HG02623 (cell line): ENCODE measurements at regions not wholly inside any gene's neighbourhood (a gene's known extent, or its start where the extent isn't known, plus 50 kb on each side); places are given as distances from the start of the nearest gene placed in this dataset.
"Not testable (repeated sequence)": the region's sequence is repeated elsewhere in the genome, so short reads cannot be mapped to it uniquely, and the experiment has no call there.

Experiments used
- ATAC-seq: cut with Tn5 transposase; IDR thresholded peaks from one replicate; pipeline ENCODE4 v1.9.1; 2021; ENCODE audit warnings: moderate library complexity; ENCODE audit not compliant: unreplicated experiment

- no peak for ATAC-seq
Observed at GRCh38 chr17:71039391-71039790, 870.1 kb downstream of the KCNJ2 start.

DNA sequence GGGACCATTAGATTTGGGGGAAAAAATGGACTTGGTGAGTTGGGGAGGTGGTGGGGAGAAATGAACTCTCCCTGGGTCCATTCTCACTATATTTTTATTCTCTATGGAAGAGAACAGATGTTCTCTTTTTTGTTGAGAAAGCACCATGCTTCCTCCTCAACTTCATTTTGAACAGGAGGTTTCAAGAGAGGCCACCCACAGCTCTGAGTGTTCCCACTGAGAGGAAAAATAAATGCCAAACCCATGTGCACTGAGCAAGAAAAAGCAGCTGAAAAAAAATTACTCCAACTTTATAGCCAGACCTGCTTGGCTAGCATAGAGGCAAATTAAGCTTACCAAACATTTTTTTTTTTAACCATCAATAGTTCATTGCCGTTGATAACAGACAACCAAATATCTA lies 883.6 kb downstream of the KCNJ2 start:
- no peak for ATAC-seq

DNA sequence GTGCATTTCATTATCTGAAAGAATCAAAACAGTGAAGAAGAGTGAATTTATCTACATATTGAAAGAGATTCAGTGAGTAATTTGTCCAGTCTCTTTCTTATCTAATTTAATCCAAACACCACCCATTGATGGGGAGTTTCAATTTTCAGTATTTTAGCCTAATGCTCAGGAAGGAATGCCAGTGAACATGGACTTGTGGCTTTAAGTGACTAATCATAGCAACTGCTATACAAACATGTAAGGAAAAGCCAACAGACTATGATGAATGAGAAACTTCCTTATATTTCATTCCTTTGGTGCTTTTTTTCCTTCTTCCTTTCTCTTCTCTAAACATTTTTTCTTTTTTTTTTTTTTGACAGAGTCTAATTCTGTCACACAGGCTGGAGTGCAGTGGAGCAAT lies 885.8 kb downstream of the KCNJ2 start:
- no peak for ATAC-seq

- ATAC-seq: no peak
Observed at GRCh38 chr17:71057448-71057847, 888.1 kb downstream of the KCNJ2 start.

GRCh38 chr17:71057938-71058337 lies 888.6 kb downstream of the KCNJ2 start:
- ATAC-seq: no peak

DNA sequence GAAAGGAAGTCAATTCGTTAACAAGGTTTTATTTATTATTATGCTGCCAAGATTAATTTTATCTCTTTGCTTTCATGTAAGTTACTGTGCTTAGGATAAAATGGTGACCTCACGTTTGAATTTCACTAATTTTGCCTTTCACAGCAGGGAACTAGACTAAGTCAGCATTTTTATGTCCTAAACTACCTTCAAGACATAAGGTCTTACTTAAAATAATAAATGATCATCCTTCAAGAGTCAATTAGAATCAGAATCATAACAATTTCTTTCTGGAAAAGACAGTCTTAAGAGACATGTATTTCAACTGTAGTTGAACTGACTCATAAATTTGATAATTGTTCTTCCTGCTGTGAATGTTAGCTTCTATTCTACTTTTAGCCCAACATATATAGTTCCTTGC lies 893.8 kb downstream of the KCNJ2 start:
- ATAC-seq: no peak

DNA sequence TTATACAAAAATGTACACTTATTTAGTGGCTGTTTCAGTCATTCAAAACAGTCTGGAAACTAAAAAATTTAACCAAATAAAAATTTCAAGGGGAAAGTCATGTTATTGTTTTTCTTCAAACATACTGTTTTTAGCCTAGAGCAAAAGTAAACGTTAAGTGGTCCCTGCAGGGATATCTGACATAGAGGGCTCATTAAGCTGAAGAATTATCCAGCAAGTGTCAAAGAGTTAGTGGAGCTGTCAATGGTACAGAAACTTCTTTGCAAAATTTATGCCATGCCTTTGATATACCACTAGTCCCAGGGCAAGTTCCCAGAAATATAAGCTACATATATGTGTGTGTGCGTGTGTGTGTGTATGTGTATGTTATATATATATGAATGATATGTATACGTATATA lies 894.2 kb downstream of the KCNJ2 start:
- no peak for ATAC-seq

- ATAC-seq: no peak
Observed at GRCh38 chr17:71067669-71068407, 898.5 kb downstream of the KCNJ2 start.

- no peak for ATAC-seq
Observed at GRCh38 chr17:71068408-71068750, 899.0 kb downstream of the KCNJ2 start.

DNA sequence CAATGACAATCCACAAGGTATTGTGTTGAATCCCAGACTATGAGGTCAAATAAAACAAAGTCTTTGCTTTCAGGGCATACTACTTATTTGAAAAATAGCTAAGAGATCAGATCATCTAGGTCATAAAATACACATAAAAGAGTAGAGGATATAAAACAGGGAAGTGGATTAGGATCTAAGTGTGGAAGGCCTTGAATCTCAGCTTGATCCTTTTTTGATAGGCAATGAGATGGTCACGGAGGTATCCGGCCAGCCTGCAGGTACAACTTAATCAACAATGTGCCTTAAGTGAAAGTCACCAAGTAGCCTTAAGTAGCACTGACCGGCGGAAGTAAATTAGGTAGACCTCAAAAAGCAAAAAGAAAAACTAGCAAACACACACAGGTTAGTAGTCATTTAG lies 901.7 kb downstream of the KCNJ2 start:
- ATAC-seq: no peak

- ATAC-seq: no peak
Observed at GRCh38 chr17:71071837-71072236, 902.5 kb downstream of the KCNJ2 start.

GRCh38 chr17:71080937-71081336 lies 911.6 kb downstream of the KCNJ2 start:
- no peak for ATAC-seq

DNA sequence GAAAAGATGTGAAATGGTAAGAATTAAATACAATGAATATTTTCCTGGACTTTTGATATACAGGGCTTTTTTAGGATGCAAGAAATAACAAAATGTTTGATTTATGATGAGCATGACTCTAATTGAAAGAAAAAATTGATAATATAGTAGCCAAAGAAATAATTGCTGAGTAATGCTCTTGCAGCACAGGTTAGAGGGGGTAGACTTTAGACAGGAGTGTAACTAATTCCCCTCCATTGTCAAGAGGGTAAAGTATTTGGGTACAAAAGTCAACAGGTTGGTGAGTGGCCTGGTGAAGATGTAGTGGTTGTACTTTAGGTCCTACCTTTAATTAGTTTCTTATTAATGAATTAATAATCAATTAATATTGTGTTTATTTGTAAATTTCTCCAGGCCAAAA lies 912.3 kb downstream of the KCNJ2 start:
- ATAC-seq: no peak

DNA sequence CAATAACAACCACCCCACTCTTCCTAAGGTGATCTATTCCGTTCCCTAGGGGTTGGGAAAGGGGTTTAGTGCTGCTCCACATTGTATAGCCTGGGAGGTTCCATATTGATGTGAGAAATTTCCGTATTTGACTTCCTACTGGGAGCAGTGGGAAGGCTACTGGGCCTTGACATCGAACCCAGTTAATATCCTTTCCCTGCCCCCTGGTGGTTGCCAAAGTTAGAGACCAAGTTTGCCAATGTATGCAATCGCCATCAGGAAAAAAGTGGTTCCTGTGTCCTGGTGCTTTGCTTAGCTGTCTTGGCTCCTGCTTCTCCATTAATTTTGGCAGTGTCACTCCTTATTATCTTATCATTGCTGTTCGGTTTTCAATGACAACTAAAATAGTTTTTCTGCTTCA lies 914.9 kb downstream of the KCNJ2 start:
- ATAC-seq: no peak

DNA sequence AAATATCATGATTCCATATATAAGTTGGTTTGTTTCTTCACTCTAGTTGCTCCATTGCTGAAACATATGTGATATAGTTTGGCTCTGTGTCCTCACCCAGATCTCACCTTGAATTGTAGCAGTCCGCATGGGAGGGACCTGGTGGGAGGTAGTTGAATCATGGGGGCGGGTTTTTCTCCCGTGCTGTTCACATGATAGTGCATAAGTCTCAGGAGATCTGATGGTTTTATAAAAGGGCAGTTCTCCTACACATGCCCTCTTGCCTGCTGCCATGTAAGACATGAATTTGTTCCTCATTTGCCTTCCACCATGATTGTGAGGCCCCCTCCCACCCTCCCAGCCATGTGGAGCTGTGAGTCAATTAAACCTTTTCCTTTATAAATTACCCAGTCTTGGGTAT lies 915.5 kb downstream of the KCNJ2 start:
- ATAC-seq: no peak

DNA sequence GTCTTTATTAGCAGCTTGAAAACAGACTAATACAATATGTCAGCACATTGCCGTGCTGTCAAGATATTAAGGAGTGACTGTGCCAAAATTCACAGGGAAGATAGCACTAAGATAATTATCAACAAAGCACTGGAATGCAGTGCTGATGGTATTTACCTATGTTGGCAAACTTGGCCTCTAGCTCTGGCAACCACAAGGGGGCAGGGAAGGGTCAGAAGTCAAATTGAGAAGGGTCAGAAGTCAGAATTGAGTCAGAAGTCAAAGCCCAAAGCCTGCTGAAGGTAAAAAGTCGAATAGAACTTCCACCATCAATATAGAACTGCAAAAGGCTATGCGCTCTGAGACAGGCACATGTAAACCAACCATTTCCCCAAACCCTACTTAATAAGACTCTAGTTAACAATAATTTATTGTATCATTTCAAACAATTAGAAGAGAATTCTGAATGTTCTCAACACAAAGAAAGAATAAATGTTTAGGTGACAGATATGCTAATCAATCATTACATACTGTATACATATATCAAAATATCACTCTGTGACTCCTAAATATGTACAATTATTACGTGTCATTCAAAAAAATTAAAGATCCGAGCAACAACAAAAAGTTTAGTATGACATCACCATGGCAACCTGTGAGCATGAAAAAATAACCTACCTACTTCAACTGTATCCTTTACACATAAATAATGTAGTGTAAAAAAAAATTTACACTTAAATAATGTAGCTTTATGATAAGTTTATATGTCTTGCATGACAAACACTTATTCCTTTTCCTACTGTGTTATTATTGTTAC lies 916.1 kb downstream of the KCNJ2 start:
- no peak for ATAC-seq

GRCh38 chr17:71089431-71089830 lies 920.1 kb downstream of the KCNJ2 start:
- no peak for ATAC-seq

DNA sequence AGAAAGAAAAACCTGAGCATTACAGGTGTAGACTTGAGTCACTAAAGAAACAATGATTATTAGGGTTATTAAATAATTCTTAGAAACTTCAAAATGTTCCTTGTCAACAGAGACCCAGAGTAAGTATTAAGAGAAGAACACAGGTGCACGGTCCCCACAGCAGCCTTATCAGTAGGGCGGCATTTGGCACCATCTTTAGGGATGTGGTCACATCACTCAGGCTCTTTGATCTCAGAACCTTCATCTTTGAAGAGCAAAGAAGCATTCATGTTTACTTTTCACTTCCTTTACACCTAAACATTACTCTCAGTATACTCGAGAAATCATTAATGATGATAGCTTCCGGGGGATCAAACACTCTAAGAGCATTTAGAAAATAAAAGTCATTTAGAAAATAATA lies 928.7 kb downstream of the KCNJ2 start:
- ATAC-seq: no peak

GRCh38 chr17:71099003-71099714 lies 929.8 kb downstream of the KCNJ2 start:
- ATAC-seq: no peak

DNA sequence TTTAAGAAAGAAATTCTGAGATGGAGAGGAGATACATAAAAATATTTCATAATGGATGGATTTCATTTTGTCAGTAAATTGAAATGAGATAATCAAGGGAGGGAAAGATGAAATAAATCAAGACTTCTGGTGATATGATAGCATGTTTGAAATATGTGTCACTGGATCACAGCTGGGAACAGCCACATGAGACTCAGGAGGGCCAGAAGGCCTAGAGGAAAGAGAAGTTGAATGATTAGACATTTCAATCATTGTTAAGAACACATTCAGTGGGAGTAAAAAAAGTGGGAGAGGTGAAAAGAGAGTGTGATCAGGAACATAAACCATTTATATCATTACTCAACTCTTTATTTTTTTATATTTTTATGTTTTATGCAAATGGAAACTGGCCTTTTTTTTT lies 933.4 kb downstream of the KCNJ2 start:
- no peak for ATAC-seq

DNA sequence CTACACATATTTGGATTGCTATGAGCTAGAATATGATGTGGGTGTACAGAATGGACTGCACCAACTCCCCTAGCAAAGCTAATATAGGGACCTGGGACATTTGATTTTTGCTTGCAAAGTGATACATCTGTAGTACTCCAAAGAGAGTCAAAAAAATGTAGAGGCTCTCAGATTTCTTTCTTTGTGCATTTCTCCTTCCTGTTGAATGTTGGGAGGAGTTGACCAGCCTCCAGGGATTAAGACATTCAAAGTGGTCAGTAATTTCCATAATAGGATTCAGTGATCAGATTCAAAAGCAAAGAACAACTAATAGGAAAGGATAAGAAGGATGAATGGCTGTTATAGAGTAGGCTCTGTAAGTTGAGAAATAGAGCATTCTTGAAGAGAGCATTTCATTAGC lies 934.9 kb downstream of the KCNJ2 start:
- no peak for ATAC-seq

DNA sequence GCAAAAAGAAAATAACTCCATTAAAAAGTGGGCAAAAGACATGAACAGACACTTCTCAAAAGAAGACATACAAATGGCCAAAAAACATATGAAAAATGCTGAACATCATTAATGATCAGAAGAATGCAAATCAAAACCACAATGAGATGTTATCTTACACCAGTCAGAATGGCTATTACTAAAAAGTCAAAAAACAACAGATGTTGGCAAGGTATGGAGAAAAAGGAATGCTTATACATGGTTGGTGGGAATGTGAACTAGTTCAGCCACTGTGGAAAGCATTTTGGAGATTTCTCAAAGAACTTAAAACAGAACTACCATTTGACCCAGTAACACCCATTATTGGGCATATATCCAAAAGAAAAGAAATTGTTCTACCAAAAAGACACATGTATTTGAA lies 936.7 kb downstream of the KCNJ2 start:
- ATAC-seq: not testable (repeated sequence)
